Tibial nerve (tissue), 4 donors: ENCODE measurements at regions not wholly inside any gene's neighbourhood (a gene's known extent, or its start where the extent isn't known, plus 50 kb on each side); places are given as distances from the start of the nearest gene placed in this dataset.

Source experiments
- CTCF ChIP-seq, 5 experiments: fragments of 200-600 bp in 3 of 5; fragments of 450-650 bp in 2 of 5; sonication (generic) in 3 of 5; IDR thresholded peaks; one replicate each; pipeline ENCODE4 v1.5.1; 2016 to 2019; ENCODE audit warnings: antibody characterized with exemption in 5 of 5, mild to moderate bottlenecking in 3 of 5, moderate library complexity in 2 of 5
- EP300 ChIP-seq, 2 donors: sonication (generic); formaldehyde crosslinking; IDR thresholded peaks; one replicate each; pipeline ENCODE4 v1.6.1; 2017; ENCODE audit warnings: antibody characterized with exemption in 2 of 2, mild to moderate bottlenecking in 1 of 2
- POLR2A ChIP-seq, 2 donors: fragments of 450-650 bp; IDR thresholded peaks; one replicate each; pipeline ENCODE4 v1.6.1; 2017; ENCODE audit warnings: antibody characterized with exemption in 2 of 2, mild to moderate bottlenecking in 2 of 2, moderate library complexity in 2 of 2

GRCh38 chr12:41905759-41906297 lies 238.8 kb downstream of the GXYLT1 start:
- TF ChIP-seq CTCF (IDR thresholded peaks at IDR 0.05) (no peak), POLR2A (IDR thresholded peaks at IDR 0.05) (no peak), EP300 (IDR thresholded peaks at IDR 0.05) (no peak)
